ENCODE measurements at regions not wholly inside any gene's neighbourhood (a gene's known extent, or its start where the extent isn't known, plus 50 kb on each side); places are given as distances from the start of the nearest gene placed in this dataset.

- no peaks in the 10 kb centered on the region for H3K36me3 ChIP-seq
- no peak overlapping the region for H3K27ac ChIP-seq
- no peaks in the 10 kb centered on the region for H3K4me1 ChIP-seq
- TF ChIP-seq POLR2A (IDR thresholded peaks at IDR 0.05) (no peak), CTCF (IDR thresholded peaks at IDR 0.05) (no peak)
- no peak for DNase-seq
- H3K4me3 ChIP-seq = no peak overlapping the region
- H3K9me3 ChIP-seq = no peaks in the 10 kb centered on the region
- H3K27me3 ChIP-seq = no peaks in the 10 kb centered on the region
Observed at GRCh38 chr13:86825410-86825809, 845.8 kb upstream of the SLITRK5 start.

- DNase-seq = no peak
- TF ChIP-seq CTCF (IDR thresholded peaks at IDR 0.05) (no peak), POLR2A (IDR thresholded peaks at IDR 0.05) (no peak)
- Histone ChIP-seq H3K27ac (no peak overlapping the region), H3K4me1 (no peaks in the 10 kb centered on the region), H3K4me3 (no peak overlapping the region), H3K36me3 (no peaks in the 10 kb centered on the region), H3K27me3 (no peaks in the 10 kb centered on the region), H3K9me3 (no peaks in the 10 kb centered on the region)
Observed at GRCh38 chr13:86826232-86826631, 844.9 kb upstream of the SLITRK5 start.

- TF ChIP-seq POLR2A (IDR thresholded peaks at IDR 0.05) (no peak), CTCF (IDR thresholded peaks at IDR 0.05) (no peak)
- Histone ChIP-seq H3K9me3 (no peaks in the 10 kb centered on the region), H3K4me3 (no peak overlapping the region), H3K27ac (no peak overlapping the region), H3K27me3 (no peaks in the 10 kb centered on the region), H3K36me3 (no peaks in the 10 kb centered on the region), H3K4me1 (no peaks in the 10 kb centered on the region)
- no peak for DNase-seq
Observed at GRCh38 chr13:86830046-86830445, 841.1 kb upstream of the SLITRK5 start.

GRCh38 chr13:86831084-86831483 is 840.1 kb upstream of the SLITRK5 start:
- Histone ChIP-seq H3K4me3 (no peak overlapping the region), H3K4me1 (no peaks in the 10 kb centered on the region), H3K9me3 (no peaks in the 10 kb centered on the region), H3K36me3 (no peaks in the 10 kb centered on the region), H3K27me3 (no peaks in the 10 kb centered on the region), H3K27ac (no peak overlapping the region)
- no peak for TF ChIP-seq CTCF (IDR thresholded peaks at IDR 0.05)
- no peak for TF ChIP-seq POLR2A (IDR thresholded peaks at IDR 0.05)
- DNase-seq = no peak

GRCh38 chr13:86838411-86839120 is 832.6 kb upstream of the SLITRK5 start:
- Histone ChIP-seq H3K4me3 (no peak overlapping the region), H3K36me3 (no peaks in the 10 kb centered on the region), H3K27me3 (no peaks in the 10 kb centered on the region), H3K4me1 (no peaks in the 10 kb centered on the region), H3K9me3 (no peaks in the 10 kb centered on the region), H3K27ac (no peak overlapping the region)
- TF ChIP-seq CTCF (IDR thresholded peaks at IDR 0.05) (no peak), POLR2A (IDR thresholded peaks at IDR 0.05) (no peak)
- no peak for DNase-seq

- H3K36me3 ChIP-seq = no peaks in the 10 kb centered on the region
- H3K4me3 ChIP-seq = no peak overlapping the region
- no peaks in the 10 kb centered on the region for H3K27me3 ChIP-seq
- no peak overlapping the region for H3K27ac ChIP-seq
- TF ChIP-seq CTCF (IDR thresholded peaks at IDR 0.05) (no peak), POLR2A (IDR thresholded peaks at IDR 0.05) (no peak)
- no peak for DNase-seq
- H3K9me3 ChIP-seq = no peaks in the 10 kb centered on the region
- no peaks in the 10 kb centered on the region for H3K4me1 ChIP-seq
Observed at GRCh38 chr13:86839221-86839620, 832.0 kb upstream of the SLITRK5 start.
